PC-9 (cell line): ENCODE measurements at regions not wholly inside any gene's neighbourhood (a gene's known extent, or its start where the extent isn't known, plus 50 kb on each side); places are given as distances from the start of the nearest gene placed in this dataset.

ENCODE experiments used
- BruUV-seq: library from RNA; stranded (reverse); fragments of 400-500 nt; replicated peaks from 2 replicates; lab custom pipeline; 2021; lab: Mats Ljungman, UMichigan
- CTCF ChIA-PET: fragments of 300-600 bp; sonication (Branson Sonifier 250); formaldehyde crosslinking; loops from one replicate; lab custom pipeline; 2022; ENCODE audit warnings: antibody characterized with exemption; lab: Charles Lee
- POLR2A ChIA-PET: fragments of 300-600 bp; sonication (Branson Sonifier 250); formaldehyde crosslinking; loops from one replicate; lab custom pipeline; 2022; ENCODE audit warnings: antibody characterized with exemption; ENCODE audit not compliant: unreplicated experiment; lab: Charles Lee
- DNase-seq, 2 experiments: peaks; one replicate each; pipeline versions ENCODE4 v3.0.0 to v3.0.0-alpha.2; 2015 to 2022; ENCODE audit warnings: mixed read lengths in 1 of 2
- H2AFZ ChIP-seq: fragments of 200-600 bp; sonication (generic); 2 replicates; pipeline ENCODE4 v1.8.1; 2017; ENCODE audit warnings: antibody characterized with exemption
- H3F3A ChIP-seq: fragments of 200-600 bp; sonication (generic); 2 replicates; pipeline ENCODE4 v1.8.1; 2017; ENCODE audit warnings: antibody characterized with exemption, mild to moderate bottlenecking, low read depth; ENCODE audit not compliant: insufficient read depth
- H3K27ac ChIP-seq: fragments of 200-600 bp; sonication (generic); 2 replicates; pipeline ENCODE4 v1.6.1; 2016; ENCODE audit warnings: mixed run types
- H3K27me3 ChIP-seq: fragments of 200-600 bp; sonication (generic); 2 replicates; pipeline ENCODE4 v1.6.1; 2016; ENCODE audit warnings: low read depth, mixed run types; ENCODE audit not compliant: insufficient read depth
- H3K36me3 ChIP-seq: fragments of 200-600 bp; sonication (generic); 2 replicates; pipeline ENCODE4 v1.6.1; 2016; ENCODE audit warnings: low read depth, mixed run types
- H3K4me1 ChIP-seq: fragments of 200-600 bp; sonication (generic); replicated peaks from 2 replicates; pipeline ENCODE4 v1.6.1; 2016; ENCODE audit warnings: mixed run types; ENCODE audit not compliant: insufficient read depth
- H3K4me2 ChIP-seq: fragments of 200-600 bp; sonication (generic); 2 replicates; pipeline ENCODE4 v1.6.1; 2017; ENCODE audit warnings: mixed run types
- H3K4me3 ChIP-seq: fragments of 200-600 bp; sonication (generic); 2 replicates; pipeline ENCODE4 v1.6.1; 2016; ENCODE audit warnings: mixed run types
- H3K79me2 ChIP-seq: fragments of 200-600 bp; sonication (generic); 2 replicates; pipeline ENCODE4 v1.6.1; 2017; ENCODE audit warnings: low read depth, mixed run types
- H3K9me2 ChIP-seq: fragments of 200-600 bp; sonication (generic); 2 replicates; pipeline ENCODE4 v1.8.1; 2017; ENCODE audit warnings: mild to moderate bottlenecking; ENCODE audit not compliant: insufficient read depth
- H3K9me3 ChIP-seq: fragments of 200-600 bp; sonication (generic); 2 replicates; pipeline ENCODE4 v1.8.1; 2016; ENCODE audit warnings: low read depth; ENCODE audit not compliant: insufficient read depth
- H4K20me1 ChIP-seq: fragments of 200-600 bp; sonication (generic); 2 replicates; pipeline ENCODE4 v1.8.1; 2017; ENCODE audit not compliant: insufficient read depth
- EZH2 ChIP-seq: fragments of 200-600 bp; sonication (generic); IDR thresholded peaks from 2 replicates; pipeline ENCODE4 v1.8.0; 2017; ENCODE audit warnings: antibody characterized with exemption, low read depth
- intact Hi-C: fragments of 100-400 bp; cut with micrococcal nuclease; formaldehyde crosslinking; loops from one replicate; pipeline ENCODE4 v1.10.0; 2022; ENCODE audit not compliant: unreplicated experiment
- TF ChIP-seq, protein P1 (sequence below): fragments of 200-600 bp; sonication (generic); conservative IDR thresholded peaks from 2 replicates; pipeline ENCODE4 v1.6.1; 2017; ENCODE audit warnings: mixed run types, antibody characterized with exemption, mild to moderate bottlenecking, moderate library complexity

DNA sequence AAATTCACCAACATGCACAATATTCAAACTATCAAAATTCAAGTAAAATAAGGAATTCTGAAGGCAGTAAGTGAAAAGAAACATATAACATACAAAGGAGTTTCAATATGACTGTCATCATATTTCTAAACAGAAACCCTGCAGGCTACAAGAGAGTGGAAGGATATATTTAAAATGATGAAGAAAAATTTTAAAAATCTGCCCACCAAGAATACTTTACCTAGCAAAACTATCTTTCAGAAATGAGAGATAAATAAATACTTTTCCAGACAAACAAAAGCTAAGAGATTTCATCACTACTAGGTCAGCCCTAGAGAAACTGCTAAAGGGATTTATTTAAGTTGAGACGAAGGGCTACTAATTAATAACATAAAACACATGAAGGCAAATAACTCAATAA, 73.8 kb upstream of the MANEA start:
- Histone ChIP-seq H3K27ac (no peak overlapping the region), H3K4me3 (no peak overlapping the region), H3K79me2 (no peaks in the 10 kb centered on the region), H3K4me1 (no peaks in the 10 kb centered on the region), H3F3A (no peaks in the 10 kb centered on the region), H3K9me2 (no peaks in the 10 kb centered on the region), H3K36me3 (no peaks in the 10 kb centered on the region), H3K27me3 (no peaks in the 10 kb centered on the region), H4K20me1 (no peaks in the 10 kb centered on the region), H2AFZ (no peak overlapping the region), H3K4me2 (no peak overlapping the region), H3K9me3 (no peaks in the 10 kb centered on the region)
- POLR2A ChIA-PET, result no interaction called here
- CTCF ChIA-PET, result no interaction called here
- intact Hi-C loops, result no loop called here
- no TSS peak for BruUV-seq
- TF ChIP-seq, protein P1, sequence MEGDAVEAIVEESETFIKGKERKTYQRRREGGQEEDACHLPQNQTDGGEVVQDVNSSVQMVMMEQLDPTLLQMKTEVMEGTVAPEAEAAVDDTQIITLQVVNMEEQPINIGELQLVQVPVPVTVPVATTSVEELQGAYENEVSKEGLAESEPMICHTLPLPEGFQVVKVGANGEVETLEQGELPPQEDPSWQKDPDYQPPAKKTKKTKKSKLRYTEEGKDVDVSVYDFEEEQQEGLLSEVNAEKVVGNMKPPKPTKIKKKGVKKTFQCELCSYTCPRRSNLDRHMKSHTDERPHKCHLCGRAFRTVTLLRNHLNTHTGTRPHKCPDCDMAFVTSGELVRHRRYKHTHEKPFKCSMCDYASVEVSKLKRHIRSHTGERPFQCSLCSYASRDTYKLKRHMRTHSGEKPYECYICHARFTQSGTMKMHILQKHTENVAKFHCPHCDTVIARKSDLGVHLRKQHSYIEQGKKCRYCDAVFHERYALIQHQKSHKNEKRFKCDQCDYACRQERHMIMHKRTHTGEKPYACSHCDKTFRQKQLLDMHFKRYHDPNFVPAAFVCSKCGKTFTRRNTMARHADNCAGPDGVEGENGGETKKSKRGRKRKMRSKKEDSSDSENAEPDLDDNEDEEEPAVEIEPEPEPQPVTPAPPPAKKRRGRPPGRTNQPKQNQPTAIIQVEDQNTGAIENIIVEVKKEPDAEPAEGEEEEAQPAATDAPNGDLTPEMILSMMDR, result no peak
- no peak for TF ChIP-seq EZH2
- DNase-seq, result no peak

DNA sequence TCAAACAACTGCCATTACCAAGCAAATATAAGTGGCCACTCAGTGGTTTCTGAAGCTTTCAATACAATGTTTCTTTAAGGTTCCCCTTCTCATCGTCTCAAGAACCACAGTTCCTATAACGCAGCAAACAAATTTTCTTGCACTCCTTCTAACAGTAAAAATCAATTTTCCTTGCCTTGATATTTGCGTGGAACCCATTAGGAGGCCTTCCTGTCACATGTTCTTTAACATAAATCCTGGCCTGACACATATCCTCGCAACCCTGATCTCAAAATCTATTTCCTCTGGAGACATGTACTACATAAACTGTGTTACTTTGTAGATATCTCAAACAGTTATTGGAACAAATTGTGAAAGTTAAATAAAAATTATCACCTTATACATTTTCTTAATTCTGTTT, 65.9 kb upstream of the MANEA start:
- TF ChIP-seq EZH2, result no peak
- TF ChIP-seq, protein P1, result no peak
- Histone ChIP-seq H3K27ac (no peak overlapping the region), H3K9me3 (no peaks in the 10 kb centered on the region), H3K36me3 (no peaks in the 10 kb centered on the region), H4K20me1 (no peaks in the 10 kb centered on the region), H3K79me2 (no peaks in the 10 kb centered on the region), H3F3A (no peaks in the 10 kb centered on the region), H3K4me1 (0 out of 2 replicates have a peak, but pooled peaks cover 5% of the 10 kb centered on the region), H3K4me3 (no peak overlapping the region), H2AFZ (no peak overlapping the region), H3K27me3 (no peaks in the 10 kb centered on the region), H3K4me2 (no peak overlapping the region), H3K9me2 (no peaks in the 10 kb centered on the region)
- ChIA-PET CTCF (interaction anchor here (0.6 kb wide), 1 partner anchor 594 kb away, joined by 4 read pairs; no protein-coding TSS in a partner anchor), POLR2A (no interaction called here)
- no TSS peak for BruUV-seq
- intact Hi-C loops, result no loop called here
- no peak for DNase-seq

DNA sequence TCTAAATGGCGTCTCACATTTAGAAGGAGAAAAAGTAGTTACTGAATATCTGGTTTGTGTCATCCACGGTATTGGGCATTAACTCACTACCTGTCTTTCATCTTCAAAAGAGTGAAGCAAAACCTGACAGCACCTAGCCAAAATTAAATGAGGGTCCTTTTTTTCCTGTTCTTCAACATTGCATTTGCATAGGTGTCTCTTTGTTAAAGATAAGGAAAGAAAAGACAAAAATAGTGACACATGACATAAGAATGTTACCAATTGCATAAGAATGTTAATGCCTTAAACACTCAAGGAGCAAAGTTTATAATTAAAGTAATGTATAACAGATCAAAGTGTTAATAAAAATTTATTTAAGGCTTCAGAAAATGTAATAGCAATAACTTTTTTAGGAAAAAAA, 61.4 kb upstream of the MANEA start:
- no peaks in the 10 kb centered on the region for H4K20me1 ChIP-seq
- no TSS peak for BruUV-seq
- CTCF ChIA-PET, result no interaction called here
- no peak overlapping the region for H3K27ac ChIP-seq
- peak in 1 of 2 experiments; percentile 52 for DNase-seq
- H3K4me2 ChIP-seq, result no peak overlapping the region
- H3K9me3 ChIP-seq, result no peaks in the 10 kb centered on the region
- H3K9me2 ChIP-seq, result no peaks in the 10 kb centered on the region
- no peaks in the 10 kb centered on the region for H3F3A ChIP-seq
- H2AFZ ChIP-seq, result no peak overlapping the region
- no peaks in the 10 kb centered on the region for H3K36me3 ChIP-seq
- POLR2A ChIA-PET, result no interaction called here
- H3K79me2 ChIP-seq, result no peaks in the 10 kb centered on the region
- intact Hi-C loops, result no loop called here
- TF ChIP-seq, protein P1, result no peak
- no peak for TF ChIP-seq EZH2
- H3K27me3 ChIP-seq, result no peaks in the 10 kb centered on the region
- peaks cover 5% of the 10 kb centered on the region; the same call in 1 of the 2 replicates for H3K4me1 ChIP-seq
- no peak overlapping the region for H3K4me3 ChIP-seq
